GM12878 (cell line): ENCODE measurements at regions not wholly inside any gene's neighbourhood (a gene's known extent, or its start where the extent isn't known, plus 50 kb on each side); places are given as distances from the start of the nearest gene placed in this dataset.

Experiments
- ATAC-seq: fragments of 200-7000 bp; cut with Tn5 transposase; 3 replicates; pipeline ENCODE4 v1.9.1; 2020; ENCODE audit warnings: mild to moderate bottlenecking, moderate library complexity
- BruUV-seq: library from RNA; stranded (reverse); fragments of 400-500 nt; replicated peaks from 2 replicates; lab custom pipeline; 2021; lab: Mats Ljungman, UMichigan
- CTCF ChIA-PET: fragments of 300-600 bp; sonication (Branson Sonifier 250); formaldehyde crosslinking; extraction: SDS; loops from one replicate; lab custom pipeline; 2021; ENCODE audit warnings: inconsistent platforms; lab: Yijun Ruan, JAX
- POLR2A ChIA-PET: fragments of 350-600 bp; formaldehyde crosslinking; extraction: SDS; loops from one replicate; lab custom pipeline; 2021; ENCODE audit warnings: inconsistent platforms; lab: Charles Lee
- RAD21 ChIA-PET: fragments of 300-600 bp; sonication (Branson Sonifier 250); formaldehyde crosslinking; loops from one replicate; lab custom pipeline; 2023; ENCODE audit warnings: antibody characterized with exemption; ENCODE audit not compliant: unreplicated experiment; lab: Charles Lee
- SMC1A ChIA-PET: fragments of 300-600 bp; sonication (Branson Sonifier 250); formaldehyde crosslinking; loops from one replicate; lab custom pipeline; 2023; ENCODE audit not compliant: unreplicated experiment, uncharacterized antibody; lab: Charles Lee
- DNase-seq: peaks from one replicate; pipeline ENCODE4 v3.0.0-alpha.2; 2011; ENCODE audit warnings: low read depth, low spot score
- FAIRE-seq: peaks from 3 replicates; lab custom pipeline; 2011; peaks lifted over from hg19 to GRCh38; lab: Jason Lieb, UNC
- H2AFZ ChIP-seq: 2 replicates; pipeline ENCODE4 v1.6.0; 2011; ENCODE audit warnings: low read depth, low read length, control low read depth; ENCODE audit not compliant: control insufficient read depth
- H3K27ac ChIP-seq: 2 replicates; pipeline ENCODE4 v1.5.1; 2011; ENCODE audit warnings: control low read depth; ENCODE audit not compliant: control insufficient read depth, insufficient read depth
- H3K27me3 ChIP-seq, 2 experiments: replicated peaks in 1 of 2; 2 replicates each; pipeline versions ENCODE4 v1.6.0 to v1.6.1; 2011; ENCODE audit warnings: low read length in 1 of 2; ENCODE audit not compliant: control insufficient read depth in 2 of 2, insufficient read depth in 2 of 2
- H3K36me3 ChIP-seq, 2 experiments: 2 replicates each; pipeline ENCODE4 v1.5.1; 2011; ENCODE audit warnings: low read length in 1 of 2; ENCODE audit not compliant: control insufficient read depth in 2 of 2, insufficient read depth in 2 of 2
- H3K4me1 ChIP-seq: 2 replicates; pipeline ENCODE4 v1.6.1; 2011; ENCODE audit warnings: mild to moderate bottlenecking, low read length, moderate library complexity, mixed read lengths; ENCODE audit not compliant: control insufficient read depth, insufficient read depth
- H3K4me2 ChIP-seq: 2 replicates; pipeline ENCODE4 v1.6.0; 2011; ENCODE audit warnings: control low read depth; ENCODE audit not compliant: control insufficient read depth, insufficient read depth
- H3K4me3 ChIP-seq: fragments of 200-600 bp; sonication (generic); 2 replicates; pipeline ENCODE4 v1.5.1; 2016
- H3K79me2 ChIP-seq: 2 replicates; pipeline ENCODE4 v1.6.0; 2011; ENCODE audit warnings: low read length; ENCODE audit not compliant: control insufficient read depth, insufficient read depth
- H3K9ac ChIP-seq: 2 replicates; pipeline ENCODE4 v1.8.0; 2011; ENCODE audit warnings: low read length, control low read depth, mixed read lengths; ENCODE audit not compliant: control insufficient read depth, insufficient read depth
- H3K9me3 ChIP-seq: replicated peaks from 3 replicates; pipeline ENCODE4 v1.5.1; 2011; ENCODE audit warnings: mild to moderate bottlenecking, low read length; ENCODE audit not compliant: control insufficient read depth, insufficient read depth
- H4K20me1 ChIP-seq: 2 replicates; pipeline ENCODE4 v1.6.0; 2011; ENCODE audit not compliant: control insufficient read depth, insufficient read depth
- FOXK2 ChIP-seq: fragments of 450-650 bp; IDR thresholded peaks from 2 replicates; pipeline ENCODE4 v1.6.1; 2017; ENCODE audit warnings: mild to moderate bottlenecking, moderate library complexity
- NFIC ChIP-seq: IDR thresholded peaks from 2 replicates; pipeline ENCODE4 v1.6.1; 2012; ENCODE audit warnings: low read depth, mild to moderate bottlenecking, inconsistent platforms, low read length, moderate library complexity
- NFXL1 ChIP-seq: fragments of 450-650 bp; IDR thresholded peaks from 2 replicates; pipeline ENCODE4 v1.6.1; 2017; ENCODE audit warnings: antibody characterized with exemption, mild to moderate bottlenecking, borderline replicate concordance
- POLR2AphosphoS5 ChIP-seq: IDR thresholded peaks from 2 replicates; pipeline ENCODE4 v1.6.1; 2011; ENCODE audit warnings: mild to moderate bottlenecking, low read length, inconsistent platforms
- STAT1 ChIP-seq: fragments of 450-650 bp; conservative IDR thresholded peaks from 2 replicates; pipeline ENCODE4 v1.6.1; 2014; ENCODE audit warnings: antibody characterized with exemption, mild to moderate bottlenecking
- SUPT20H ChIP-seq: IDR thresholded peaks from 2 replicates; pipeline ENCODE4 v1.6.1; 2011; ENCODE audit warnings: low read depth, mild to moderate bottlenecking, low read length, moderate library complexity, borderline replicate concordance; ENCODE audit not compliant: control insufficient read depth
- TAF1 ChIP-seq: IDR thresholded peaks from 2 replicates; pipeline ENCODE4 v1.6.1; 2011; ENCODE audit warnings: mild to moderate bottlenecking, low read depth, low read length, borderline replicate concordance
- YBX1 ChIP-seq: fragments of 450-650 bp; IDR thresholded peaks from 2 replicates; pipeline ENCODE4 v1.6.1; 2016; ENCODE audit warnings: antibody characterized with exemption
- WGBS: methylation state at CpG from one replicate; pipeline ENCODE4 v1.1.6; 2016; ENCODE audit warnings: low lambda C conversion rate; ENCODE audit not compliant: insufficient replicate concordance, insufficient coverage; ENCODE audit errors: missing lambda C conversion rate; 5-methylcytosine and 5-hydroxymethylcytosine counted together
- in situ Hi-C: fragments of 300-500 bp; cut with MboI; formaldehyde crosslinking; loops from 9 replicates; pipeline ENCODE4 v1.14.3; 2018; ENCODE audit warnings: mixed read lengths
- intact Hi-C: fragments of 100-400 bp; cut with micrococcal nuclease; formaldehyde crosslinking; loops from one replicate; pipeline ENCODE4 v1.14.2; 2022; ENCODE audit not compliant: unreplicated experiment
- TF ChIP-seq, protein P1 (sequence below): IDR thresholded peaks from 2 replicates; pipeline ENCODE4 v1.6.1; 2012; ENCODE audit warnings: low read length, inconsistent platforms
- TF ChIP-seq, protein P2 (sequence below): fragments of 450-650 bp; IDR thresholded peaks from 2 replicates; pipeline ENCODE4 v1.6.1; 2017; ENCODE audit warnings: low read depth, mild to moderate bottlenecking, moderate library complexity

GRCh38 chr2:236971131-236971821 is 114.4 kb upstream of the COPS8 start:
- Histone ChIP-seq H3K4me2 (no peak overlapping the region), H3K27me3 (peaks cover 0 to 4% of the 10 kb centered on the region in 2 experiments; a peak in 2 of 4 replicates), H3K27ac (no peak overlapping the region), H3K4me1 (no peaks in the 10 kb centered on the region; the same call in 1 of the 2 replicates), H3K36me3 (no peaks in the 10 kb centered on the region), H2AFZ (no peak overlapping the region), H3K9ac (no peak overlapping the region), H3K4me3 (no peak overlapping the region), H3K9me3 (no peaks in the 10 kb centered on the region; the same call in 2 of the 3 replicates), H3K79me2 (no peaks in the 10 kb centered on the region), H4K20me1 (no peaks in the 10 kb centered on the region)
- ATAC-seq (no peak), DNase-seq (no peak), FAIRE-seq (no peak)
- CTCF ChIA-PET: no interaction called here
- in situ Hi-C loops: no loop called here
- WGBS: 13% methylated on average over 15 of the region's 15 CpGs
- POLR2A ChIA-PET: no interaction called here
- no TSS peak for BruUV-seq
- SMC1A ChIA-PET: interaction anchor here (0.7 to 0.9 kb wide), 3 partner anchors 360 to 458 kb away, joined by 3 read pairs; partner anchors contain the start of gene ACKR3
- RAD21 ChIA-PET: interaction anchor here (1.2 kb wide), 1 partner anchor 15 kb away, joined by 4 read pairs; no protein-coding TSS in a partner anchor
- TF ChIP-seq STAT1 (no peak), FOXK2 (no peak), YBX1 (no peak), NFIC (no peak), TAF1 (no peak), NFXL1 (no peak), SUPT20H (no peak), POLR2AphosphoS5 (no peak)
- TF ChIP-seq, protein P1, sequence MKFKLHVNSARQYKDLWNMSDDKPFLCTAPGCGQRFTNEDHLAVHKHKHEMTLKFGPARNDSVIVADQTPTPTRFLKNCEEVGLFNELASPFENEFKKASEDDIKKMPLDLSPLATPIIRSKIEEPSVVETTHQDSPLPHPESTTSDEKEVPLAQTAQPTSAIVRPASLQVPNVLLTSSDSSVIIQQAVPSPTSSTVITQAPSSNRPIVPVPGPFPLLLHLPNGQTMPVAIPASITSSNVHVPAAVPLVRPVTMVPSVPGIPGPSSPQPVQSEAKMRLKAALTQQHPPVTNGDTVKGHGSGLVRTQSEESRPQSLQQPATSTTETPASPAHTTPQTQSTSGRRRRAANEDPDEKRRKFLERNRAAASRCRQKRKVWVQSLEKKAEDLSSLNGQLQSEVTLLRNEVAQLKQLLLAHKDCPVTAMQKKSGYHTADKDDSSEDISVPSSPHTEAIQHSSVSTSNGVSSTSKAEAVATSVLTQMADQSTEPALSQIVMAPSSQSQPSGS: no peak
- TF ChIP-seq, protein P2, sequence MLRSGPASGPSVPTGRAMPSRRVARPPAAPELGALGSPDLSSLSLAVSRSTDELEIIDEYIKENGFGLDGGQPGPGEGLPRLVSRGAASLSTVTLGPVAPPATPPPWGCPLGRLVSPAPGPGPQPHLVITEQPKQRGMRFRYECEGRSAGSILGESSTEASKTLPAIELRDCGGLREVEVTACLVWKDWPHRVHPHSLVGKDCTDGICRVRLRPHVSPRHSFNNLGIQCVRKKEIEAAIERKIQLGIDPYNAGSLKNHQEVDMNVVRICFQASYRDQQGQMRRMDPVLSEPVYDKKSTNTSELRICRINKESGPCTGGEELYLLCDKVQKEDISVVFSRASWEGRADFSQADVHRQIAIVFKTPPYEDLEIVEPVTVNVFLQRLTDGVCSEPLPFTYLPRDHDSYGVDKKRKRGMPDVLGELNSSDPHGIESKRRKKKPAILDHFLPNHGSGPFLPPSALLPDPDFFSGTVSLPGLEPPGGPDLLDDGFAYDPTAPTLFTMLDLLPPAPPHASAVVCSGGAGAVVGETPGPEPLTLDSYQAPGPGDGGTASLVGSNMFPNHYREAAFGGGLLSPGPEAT: no peak
- intact Hi-C loops: no loop called here
